Duodenal mucosa (tissue), 2 donors: ENCODE measurements at regions not wholly inside any gene's neighbourhood (a gene's known extent, or its start where the extent isn't known, plus 50 kb on each side); places are given as distances from the start of the nearest gene placed in this dataset.

ENCODE experiments used
- H3K27ac ChIP-seq: one replicate; pipeline ENCODE4 v1.7.0; 2013; ENCODE audit warnings: low read depth, low read length
- H3K27me3 ChIP-seq, 2 donors: one replicate each; pipeline ENCODE4 v1.7.0; 2013; ENCODE audit warnings: low read length in 2 of 2, control low read depth in 1 of 2; ENCODE audit not compliant: insufficient read depth in 2 of 2, control insufficient read depth in 1 of 2
- H3K36me3 ChIP-seq, 2 donors: one replicate each; pipeline ENCODE4 v1.7.0; 2013; ENCODE audit warnings: low read length in 2 of 2, control low read depth in 1 of 2; ENCODE audit not compliant: insufficient read depth in 2 of 2, control insufficient read depth in 1 of 2
- H3K4me1 ChIP-seq, 2 donors: one replicate each; pipeline ENCODE4 v1.7.0; 2013; ENCODE audit warnings: low read length in 2 of 2, control low read depth in 1 of 2; ENCODE audit not compliant: insufficient read depth in 2 of 2, control insufficient read depth in 1 of 2
- H3K4me3 ChIP-seq, 2 donors: one replicate each; pipeline ENCODE4 v1.7.0; 2013; ENCODE audit warnings: low read length in 2 of 2, low read depth in 1 of 2
- H3K9ac ChIP-seq, 2 donors: one replicate each; pipeline ENCODE4 v1.7.0; 2013; ENCODE audit warnings: low read length in 2 of 2, low read depth in 1 of 2
- H3K9me3 ChIP-seq, 2 donors: one replicate each; pipeline ENCODE4 v1.7.0; 2013; ENCODE audit warnings: low read length in 2 of 2, control low read depth in 1 of 2; ENCODE audit not compliant: control insufficient read depth in 1 of 2

GRCh38 chr9:108296056-108296455, 559.7 kb downstream of the ACTL7B start:
- Histone ChIP-seq H3K27me3 (no peaks in the 10 kb centered on the region), H3K36me3 (no peaks in the 10 kb centered on the region), H3K9me3 (no peaks in the 10 kb centered on the region), H3K9ac (no peak overlapping the region), H3K4me3 (no peak overlapping the region), H3K4me1 (no peaks in the 10 kb centered on the region), H3K27ac (no peak overlapping the region)

- H3K36me3 ChIP-seq, result no peaks in the 10 kb centered on the region
- no peak overlapping the region for H3K4me3 ChIP-seq
- no peaks in the 10 kb centered on the region for H3K9me3 ChIP-seq
- no peaks in the 10 kb centered on the region for H3K27me3 ChIP-seq
- no peaks in the 10 kb centered on the region for H3K4me1 ChIP-seq
- H3K9ac ChIP-seq, result no peak overlapping the region
- H3K27ac ChIP-seq, result no peak overlapping the region
Observed at GRCh38 chr9:108291586-108291932, 564.2 kb downstream of the ACTL7B start.

DNA sequence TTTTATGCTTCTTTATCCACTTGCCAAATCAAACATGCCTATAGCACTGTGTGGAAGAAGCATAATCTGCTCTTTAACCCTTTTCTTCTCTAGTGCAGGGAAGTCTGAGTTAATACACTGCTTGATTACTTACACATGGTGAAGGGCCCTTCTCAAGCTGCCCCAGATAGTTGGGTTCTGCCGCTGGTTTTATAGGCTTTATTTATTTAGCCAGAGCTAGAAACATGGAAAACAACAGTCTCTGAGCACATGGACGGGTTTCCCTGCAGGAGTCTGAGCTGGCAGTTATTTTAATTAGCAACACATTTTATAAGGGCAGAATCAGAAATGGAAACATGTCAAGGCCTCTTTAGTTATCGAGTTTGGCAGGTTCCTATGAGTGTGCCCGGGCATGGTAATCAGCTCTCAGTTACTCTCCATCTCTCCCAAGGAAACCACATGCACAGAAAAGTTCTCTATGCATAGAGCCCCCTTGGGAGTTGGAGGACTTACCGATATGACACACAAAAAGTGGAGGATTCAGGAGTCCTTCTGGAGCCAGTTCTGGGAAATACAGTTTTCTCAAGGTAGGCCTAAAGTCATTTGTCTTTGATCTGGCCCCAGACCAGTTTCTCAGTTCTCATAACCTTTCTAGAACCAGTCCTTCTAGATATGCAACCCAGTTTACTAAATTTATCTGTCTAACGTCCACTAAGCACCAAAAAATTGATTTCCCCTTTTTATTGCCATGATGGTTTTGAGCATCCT, 564.8 kb downstream of the ACTL7B start:
- Histone ChIP-seq H3K27me3 (no peaks in the 10 kb centered on the region), H3K4me1 (no peaks in the 10 kb centered on the region), H3K9ac (no peak overlapping the region), H3K27ac (no peak overlapping the region), H3K4me3 (no peak overlapping the region), H3K9me3 (no peaks in the 10 kb centered on the region), H3K36me3 (no peaks in the 10 kb centered on the region)

DNA sequence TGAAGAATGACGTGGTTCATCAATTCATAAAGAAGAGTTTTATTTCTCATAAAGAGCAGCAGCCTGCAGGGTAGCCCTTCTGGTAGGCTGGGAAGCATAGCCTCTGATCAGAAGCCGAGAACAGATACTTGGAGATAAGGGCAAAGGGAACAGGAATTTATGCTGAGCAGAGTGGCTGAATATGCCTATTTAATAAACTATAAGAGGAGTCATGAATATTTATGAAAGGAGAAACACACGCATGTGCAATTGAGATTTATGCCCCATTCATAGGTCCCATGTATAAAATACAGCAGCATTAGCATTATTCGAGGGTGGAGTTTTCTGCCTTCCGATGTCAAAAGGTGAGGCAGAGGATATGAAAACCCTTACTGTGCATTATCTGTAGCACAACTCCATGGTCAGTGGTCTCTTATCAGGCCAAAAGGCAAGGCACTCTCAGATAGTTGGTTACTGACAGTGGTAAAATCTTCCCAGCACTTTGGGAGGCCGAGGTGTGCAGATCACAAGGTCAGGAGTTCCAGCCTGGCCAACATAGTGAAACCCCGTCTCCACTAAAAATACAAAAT, 569.1 kb downstream of the ACTL7B start:
- no peak overlapping the region for H3K9ac ChIP-seq
- H3K27me3 ChIP-seq, result no peaks in the 10 kb centered on the region
- H3K4me3 ChIP-seq, result no peak overlapping the region
- no peaks in the 10 kb centered on the region for H3K36me3 ChIP-seq
- H3K9me3 ChIP-seq, result no peaks in the 10 kb centered on the region
- H3K27ac ChIP-seq, result no peak overlapping the region
- H3K4me1 ChIP-seq, result no peaks in the 10 kb centered on the region

GRCh38 chr9:108283696-108284095, 572.1 kb downstream of the ACTL7B start:
- Histone ChIP-seq H3K27me3 (no peaks in the 10 kb centered on the region), H3K4me3 (no peak overlapping the region), H3K9ac (no peak overlapping the region), H3K36me3 (no peaks in the 10 kb centered on the region), H3K27ac (no peak overlapping the region), H3K4me1 (no peaks in the 10 kb centered on the region), H3K9me3 (no peaks in the 10 kb centered on the region)

- no peak overlapping the region for H3K27ac ChIP-seq
- no peaks in the 10 kb centered on the region for H3K36me3 ChIP-seq
- H3K4me1 ChIP-seq, result no peaks in the 10 kb centered on the region
- no peaks in the 10 kb centered on the region for H3K27me3 ChIP-seq
- H3K9me3 ChIP-seq, result no peaks in the 10 kb centered on the region
- H3K4me3 ChIP-seq, result no peak overlapping the region
- no peak overlapping the region for H3K9ac ChIP-seq
Observed at GRCh38 chr9:108282872-108283271, 572.9 kb downstream of the ACTL7B start.

GRCh38 chr9:108281696-108282095, 574.1 kb downstream of the ACTL7B start:
- H3K9ac ChIP-seq, result no peak overlapping the region
- H3K9me3 ChIP-seq, result no peaks in the 10 kb centered on the region
- H3K27ac ChIP-seq, result no peak overlapping the region
- H3K36me3 ChIP-seq, result no peaks in the 10 kb centered on the region
- no peak overlapping the region for H3K4me3 ChIP-seq
- H3K4me1 ChIP-seq, result no peaks in the 10 kb centered on the region
- H3K27me3 ChIP-seq, result no peaks in the 10 kb centered on the region

GRCh38 chr9:108278341-108278740, 577.4 kb downstream of the ACTL7B start:
- Histone ChIP-seq H3K27ac (no peak overlapping the region), H3K9ac (no peak overlapping the region), H3K4me3 (no peak overlapping the region), H3K36me3 (no peaks in the 10 kb centered on the region), H3K9me3 (no peaks in the 10 kb centered on the region), H3K4me1 (peaks cover 0 to under 1% of the 10 kb centered on the region in 2 donors), H3K27me3 (no peaks in the 10 kb centered on the region)

GRCh38 chr9:108277216-108277615, 578.6 kb downstream of the ACTL7B start:
- no peak overlapping the region for H3K4me3 ChIP-seq
- no peaks in the 10 kb centered on the region for H3K27me3 ChIP-seq
- H3K27ac ChIP-seq, result no peak overlapping the region
- no peak overlapping the region for H3K9ac ChIP-seq
- no peaks in the 10 kb centered on the region for H3K36me3 ChIP-seq
- H3K9me3 ChIP-seq, result no peaks in the 10 kb centered on the region
- H3K4me1 ChIP-seq, result peaks cover 8% of the 10 kb centered on the region in 2 donors

DNA sequence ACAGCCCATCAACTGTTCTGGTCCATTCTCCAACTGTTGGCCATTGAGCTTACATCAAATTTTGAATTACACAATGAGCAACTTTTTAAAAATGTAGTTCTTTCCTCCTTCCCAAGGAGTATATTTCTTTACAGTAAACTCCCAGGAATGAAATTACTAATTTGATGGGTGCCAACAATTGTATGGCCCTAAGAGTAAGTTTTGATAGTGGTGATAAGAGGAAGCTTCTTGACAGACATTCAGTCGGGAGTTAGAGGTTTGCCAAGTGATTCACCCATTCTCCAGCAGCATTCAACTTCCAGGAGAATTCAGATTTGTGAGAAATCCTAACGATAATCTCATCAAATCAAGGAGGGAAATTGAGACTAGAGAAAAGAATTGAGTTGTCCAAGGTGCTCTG, 579.9 kb downstream of the ACTL7B start:
- no peak overlapping the region for H3K9ac ChIP-seq
- H3K27ac ChIP-seq, result no peak overlapping the region
- H3K27me3 ChIP-seq, result no peaks in the 10 kb centered on the region
- peaks cover 13 to 20% of the 10 kb centered on the region in 2 donors for H3K4me1 ChIP-seq
- H3K4me3 ChIP-seq, result no peak overlapping the region
- no peaks in the 10 kb centered on the region for H3K9me3 ChIP-seq
- H3K36me3 ChIP-seq, result no peaks in the 10 kb centered on the region
